ENCODE measurements at regions not wholly inside any gene's neighbourhood (a gene's known extent, or its start where the extent isn't known, plus 50 kb on each side); places are given as distances from the start of the nearest gene placed in this dataset.

- ChIA-PET POLR2A (no interaction called here), CTCF (no interaction called here)
- H3K27ac Mint-ChIP-seq (ENCODE audit: low read depth, unreplicated experiment) = no peak overlapping the region
- H3K27me3 Mint-ChIP-seq (ENCODE audit: insufficient read depth, unreplicated experiment) = peaks cover 6% of the 10 kb centered on the region
- no peak for DNase-seq (ENCODE audit: unreplicated experiment)
- no TSS peak for BruUV-seq (replicated peaks)
- no peaks in the 10 kb centered on the region for H3K36me3 Mint-ChIP-seq (ENCODE audit: insufficient read depth, unreplicated experiment)
- H3K4me1 Mint-ChIP-seq (ENCODE audit: insufficient read depth, unreplicated experiment) = no peaks in the 10 kb centered on the region
- no peak for TF ChIP-seq CTCF (IDR thresholded peaks at IDR 0.05; ENCODE audit: unreplicated experiment)
- intact Hi-C loops (cut with micrococcal nuclease) = no loop called here
- no peak overlapping the region for H3K4me3 Mint-ChIP-seq (ENCODE audit: unreplicated experiment)
- no peaks in the 10 kb centered on the region for H3K9me3 Mint-ChIP-seq (ENCODE audit: unreplicated experiment)
These were observed 506.4 kb upstream of the GRM3 start for GRCh38 chr7:86137343-86137742.

- H3K4me1 Mint-ChIP-seq (ENCODE audit: insufficient read depth, unreplicated experiment) = no peaks in the 10 kb centered on the region
- H3K4me3 Mint-ChIP-seq (ENCODE audit: unreplicated experiment) = no peak overlapping the region
- ChIA-PET POLR2A (no interaction called here), CTCF (no interaction called here)
- intact Hi-C loops (cut with micrococcal nuclease) = no loop called here
- peaks cover 44% of the 10 kb centered on the region for H3K27me3 Mint-ChIP-seq (ENCODE audit: insufficient read depth, unreplicated experiment)
- H3K9me3 Mint-ChIP-seq (ENCODE audit: unreplicated experiment) = no peaks in the 10 kb centered on the region
- DNase-seq (ENCODE audit: unreplicated experiment) = no peak
- no TSS peak for BruUV-seq (replicated peaks)
- H3K27ac Mint-ChIP-seq (ENCODE audit: low read depth, unreplicated experiment) = no peak overlapping the region
- H3K36me3 Mint-ChIP-seq (ENCODE audit: insufficient read depth, unreplicated experiment) = no peaks in the 10 kb centered on the region
- TF ChIP-seq CTCF (IDR thresholded peaks at IDR 0.05; ENCODE audit: unreplicated experiment) = no peak
These were observed 513.4 kb upstream of the GRM3 start for GRCh38 chr7:86130268-86130667.

- peaks cover 38% of the 10 kb centered on the region for H3K27me3 Mint-ChIP-seq (ENCODE audit: insufficient read depth, unreplicated experiment)
- no peak overlapping the region for H3K4me3 Mint-ChIP-seq (ENCODE audit: unreplicated experiment)
- H3K36me3 Mint-ChIP-seq (ENCODE audit: insufficient read depth, unreplicated experiment) = no peaks in the 10 kb centered on the region
- no peaks in the 10 kb centered on the region for H3K9me3 Mint-ChIP-seq (ENCODE audit: unreplicated experiment)
- no TSS peak for BruUV-seq (replicated peaks)
- ChIA-PET POLR2A (no interaction called here), CTCF (interaction anchor here (0.6 kb wide), 1 partner anchor 1113 kb away, joined by 3 read pairs; no protein-coding TSS in a partner anchor)
- no peak overlapping the region for H3K27ac Mint-ChIP-seq (ENCODE audit: low read depth, unreplicated experiment)
- no peak for TF ChIP-seq CTCF (IDR thresholded peaks at IDR 0.05; ENCODE audit: unreplicated experiment)
- no peak for DNase-seq (ENCODE audit: unreplicated experiment)
- no peaks in the 10 kb centered on the region for H3K4me1 Mint-ChIP-seq (ENCODE audit: insufficient read depth, unreplicated experiment)
- intact Hi-C loops (cut with micrococcal nuclease) = no loop called here
These were observed 520.2 kb upstream of the GRM3 start for GRCh38 chr7:86123476-86123875.

- intact Hi-C loops (cut with micrococcal nuclease) = no loop called here
- ChIA-PET POLR2A (no interaction called here), CTCF (no interaction called here)
- no peak for DNase-seq (ENCODE audit: unreplicated experiment)
- no peak overlapping the region for H3K27ac Mint-ChIP-seq (ENCODE audit: low read depth, unreplicated experiment)
- no peak for TF ChIP-seq CTCF (IDR thresholded peaks at IDR 0.05; ENCODE audit: unreplicated experiment)
- H3K4me3 Mint-ChIP-seq (ENCODE audit: unreplicated experiment) = no peak overlapping the region
- no peaks in the 10 kb centered on the region for H3K9me3 Mint-ChIP-seq (ENCODE audit: unreplicated experiment)
- no peaks in the 10 kb centered on the region for H3K36me3 Mint-ChIP-seq (ENCODE audit: insufficient read depth, unreplicated experiment)
- no TSS peak for BruUV-seq (replicated peaks)
- H3K27me3 Mint-ChIP-seq (ENCODE audit: insufficient read depth, unreplicated experiment) = peaks cover 25% of the 10 kb centered on the region
- no peaks in the 10 kb centered on the region for H3K4me1 Mint-ChIP-seq (ENCODE audit: insufficient read depth, unreplicated experiment)
These were observed 549.5 kb upstream of the GRM3 start for GRCh38 chr7:86094166-86094669.

All from MCF 10A (cell line).